Loucy (cell line): ENCODE measurements at regions not wholly inside any gene's neighbourhood (a gene's known extent, or its start where the extent isn't known, plus 50 kb on each side); places are given as distances from the start of the nearest gene placed in this dataset.

Experiments
- H2AFZ ChIP-seq: fragments of 200-600 bp; sonication (generic); 2 replicates; pipeline ENCODE4 v1.6.0; 2016; ENCODE audit warnings: antibody characterized with exemption, mild to moderate bottlenecking, low read length, moderate library complexity
- H3F3A ChIP-seq: fragments of 200-600 bp; 2 replicates; pipeline ENCODE4 v1.6.0; 2016; ENCODE audit warnings: antibody characterized with exemption, low read depth, mild to moderate bottlenecking
- H3K27me3 ChIP-seq: fragments of 200-600 bp; sonication (generic); 2 replicates; pipeline ENCODE4 v1.6.1; 2014; ENCODE audit warnings: low read length, mild to moderate bottlenecking; ENCODE audit not compliant: insufficient read depth, poor library complexity, severe bottlenecking
- H3K36me3 ChIP-seq: fragments of 200-600 bp; sonication (generic); 2 replicates; pipeline ENCODE4 v1.6.1; 2016; ENCODE audit warnings: low read length; ENCODE audit not compliant: insufficient read depth
- H3K4me1 ChIP-seq: fragments of 200-600 bp; sonication (generic); 2 replicates; pipeline ENCODE4 v1.5.1; 2014; ENCODE audit warnings: low read length, mild to moderate bottlenecking; ENCODE audit not compliant: insufficient read depth, poor library complexity, severe bottlenecking
- H3K4me2 ChIP-seq: fragments of 200-600 bp; sonication (generic); 2 replicates; pipeline ENCODE4 v1.6.0; 2014; ENCODE audit warnings: antibody characterized with exemption, low read length, low read depth, mild to moderate bottlenecking; ENCODE audit not compliant: poor library complexity, severe bottlenecking
- H3K4me3 ChIP-seq: fragments of 200-600 bp; sonication (generic); 2 replicates; pipeline ENCODE4 v1.5.1; 2014; ENCODE audit warnings: low read length, mild to moderate bottlenecking, mixed read lengths; ENCODE audit not compliant: poor library complexity, severe bottlenecking
- H3K79me2 ChIP-seq: fragments of 200-600 bp; sonication (generic); 2 replicates; pipeline ENCODE4 v1.6.1; 2014; ENCODE audit warnings: low read length; ENCODE audit not compliant: insufficient read depth
- H3K9ac ChIP-seq: fragments of 200-600 bp; sonication (generic); 2 replicates; pipeline ENCODE4 v1.6.0; 2014; ENCODE audit warnings: mild to moderate bottlenecking, low read depth, low read length, moderate library complexity; ENCODE audit not compliant: poor library complexity, severe bottlenecking
- H3K9me2 ChIP-seq: fragments of 200-600 bp; sonication (generic); replicated peaks from 2 replicates; pipeline ENCODE4 v1.6.1; 2016; ENCODE audit warnings: low read depth, low read length, mixed read lengths
- H3K9me3 ChIP-seq: fragments of 200-600 bp; sonication (generic); 2 replicates; pipeline ENCODE4 v1.6.1; 2014; ENCODE audit warnings: mild to moderate bottlenecking, antibody characterized with exemption, low read length, low read depth; ENCODE audit not compliant: insufficient read depth
- H4K20me1 ChIP-seq: fragments of 200-600 bp; sonication (generic); 2 replicates; pipeline ENCODE4 v1.6.0; 2014; ENCODE audit warnings: antibody characterized with exemption, low read length, mild to moderate bottlenecking; ENCODE audit not compliant: insufficient read depth, poor library complexity, severe bottlenecking
- EZH2phosphoT487 ChIP-seq: fragments of 200-600 bp; IDR thresholded peaks from 2 replicates; pipeline ENCODE4 v1.6.1; 2018; ENCODE audit warnings: antibody characterized with exemption, mild to moderate bottlenecking, moderate library complexity, borderline replicate concordance
- TF ChIP-seq, protein P1 (sequence below): fragments of 200-600 bp; sonication (generic); conservative IDR thresholded peaks from 2 replicates; pipeline ENCODE4 v1.5.1; 2014; ENCODE audit warnings: mild to moderate bottlenecking, antibody characterized with exemption, low read length

GRCh38 chr22:34904486-34904885 is 161.5 kb upstream of the ISX start:
- no peaks in the 10 kb centered on the region for H3K27me3 ChIP-seq
- H3F3A ChIP-seq = no peaks in the 10 kb centered on the region
- no peaks in the 10 kb centered on the region for H3K79me2 ChIP-seq
- TF ChIP-seq EZH2phosphoT487 = no peak
- H3K9me2 ChIP-seq = no peaks in the 10 kb centered on the region
- H3K36me3 ChIP-seq = no peaks in the 10 kb centered on the region
- H3K4me3 ChIP-seq = no peak overlapping the region
- H3K4me2 ChIP-seq = no peak overlapping the region
- H4K20me1 ChIP-seq = no peaks in the 10 kb centered on the region
- no peaks in the 10 kb centered on the region for H3K9me3 ChIP-seq
- H3K4me1 ChIP-seq = no peaks in the 10 kb centered on the region
- no peak overlapping the region for H2AFZ ChIP-seq
- H3K9ac ChIP-seq = no peak overlapping the region

GRCh38 chr22:34913826-34914225 is 152.1 kb upstream of the ISX start:
- no peaks in the 10 kb centered on the region for H4K20me1 ChIP-seq
- no peaks in the 10 kb centered on the region for H3K9me2 ChIP-seq
- H3K9ac ChIP-seq = no peak overlapping the region
- no peaks in the 10 kb centered on the region for H3K79me2 ChIP-seq
- no peaks in the 10 kb centered on the region for H3K4me1 ChIP-seq
- no peaks in the 10 kb centered on the region for H3F3A ChIP-seq
- no peaks in the 10 kb centered on the region; the same call in 1 of the 2 replicates for H3K9me3 ChIP-seq
- no peak overlapping the region for H2AFZ ChIP-seq
- H3K4me3 ChIP-seq = no peak overlapping the region
- no peak overlapping the region for H3K4me2 ChIP-seq
- TF ChIP-seq, protein P1, sequence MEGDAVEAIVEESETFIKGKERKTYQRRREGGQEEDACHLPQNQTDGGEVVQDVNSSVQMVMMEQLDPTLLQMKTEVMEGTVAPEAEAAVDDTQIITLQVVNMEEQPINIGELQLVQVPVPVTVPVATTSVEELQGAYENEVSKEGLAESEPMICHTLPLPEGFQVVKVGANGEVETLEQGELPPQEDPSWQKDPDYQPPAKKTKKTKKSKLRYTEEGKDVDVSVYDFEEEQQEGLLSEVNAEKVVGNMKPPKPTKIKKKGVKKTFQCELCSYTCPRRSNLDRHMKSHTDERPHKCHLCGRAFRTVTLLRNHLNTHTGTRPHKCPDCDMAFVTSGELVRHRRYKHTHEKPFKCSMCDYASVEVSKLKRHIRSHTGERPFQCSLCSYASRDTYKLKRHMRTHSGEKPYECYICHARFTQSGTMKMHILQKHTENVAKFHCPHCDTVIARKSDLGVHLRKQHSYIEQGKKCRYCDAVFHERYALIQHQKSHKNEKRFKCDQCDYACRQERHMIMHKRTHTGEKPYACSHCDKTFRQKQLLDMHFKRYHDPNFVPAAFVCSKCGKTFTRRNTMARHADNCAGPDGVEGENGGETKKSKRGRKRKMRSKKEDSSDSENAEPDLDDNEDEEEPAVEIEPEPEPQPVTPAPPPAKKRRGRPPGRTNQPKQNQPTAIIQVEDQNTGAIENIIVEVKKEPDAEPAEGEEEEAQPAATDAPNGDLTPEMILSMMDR = no peak
- TF ChIP-seq EZH2phosphoT487 = no peak
- H3K27me3 ChIP-seq = no peaks in the 10 kb centered on the region
- H3K36me3 ChIP-seq = no peaks in the 10 kb centered on the region

GRCh38 chr22:34914846-34915245 is 151.1 kb upstream of the ISX start:
- Histone ChIP-seq H3K4me3 (no peak overlapping the region), H2AFZ (no peak overlapping the region), H3K79me2 (no peaks in the 10 kb centered on the region), H4K20me1 (no peaks in the 10 kb centered on the region), H3K4me1 (no peaks in the 10 kb centered on the region), H3K9me3 (no peaks in the 10 kb centered on the region; the same call in 1 of the 2 replicates), H3F3A (no peaks in the 10 kb centered on the region), H3K27me3 (no peaks in the 10 kb centered on the region), H3K36me3 (no peaks in the 10 kb centered on the region), H3K9me2 (no peaks in the 10 kb centered on the region), H3K4me2 (no peak overlapping the region), H3K9ac (no peak overlapping the region)
- no peak for TF ChIP-seq EZH2phosphoT487
- TF ChIP-seq, protein P1 = no peak

DNA sequence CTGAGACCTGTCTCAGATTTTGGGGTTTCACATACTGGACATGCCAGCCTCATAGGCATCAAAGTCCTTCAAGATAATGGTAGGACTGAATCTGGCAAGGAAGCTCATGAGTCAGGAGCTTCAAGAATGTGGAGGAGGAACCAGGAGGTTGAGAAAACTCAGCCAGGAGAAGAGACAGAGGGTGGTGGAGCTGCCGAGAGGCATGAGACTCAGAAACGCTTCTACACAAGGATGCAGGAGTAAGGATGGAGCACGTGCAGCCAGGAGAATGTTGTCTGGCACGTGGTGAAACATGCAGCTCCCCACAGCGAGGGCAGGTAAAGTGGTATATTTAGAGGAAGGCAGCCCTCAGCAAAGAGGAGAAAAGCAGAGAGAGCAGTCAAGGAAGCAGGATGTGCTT is 148.7 kb upstream of the ISX start:
- Histone ChIP-seq H3K4me1 (no peaks in the 10 kb centered on the region), H3K79me2 (no peaks in the 10 kb centered on the region)

More for the DNA sequence above, 148.7 kb upstream of the ISX start:
- H3K9me3 ChIP-seq = no peaks in the 10 kb centered on the region; the same call in 1 of the 2 replicates
- H3K4me2 ChIP-seq = no peak overlapping the region
- no peaks in the 10 kb centered on the region for H3K27me3 ChIP-seq
- no peak overlapping the region for H2AFZ ChIP-seq
- H4K20me1 ChIP-seq = no peaks in the 10 kb centered on the region
- H3K9ac ChIP-seq = no peak overlapping the region
- TF ChIP-seq, protein P1 = no peak
- TF ChIP-seq EZH2phosphoT487 = no peak
- H3K4me3 ChIP-seq = no peak overlapping the region
- no peaks in the 10 kb centered on the region for H3K9me2 ChIP-seq
- no peaks in the 10 kb centered on the region for H3K36me3 ChIP-seq
- no peaks in the 10 kb centered on the region for H3F3A ChIP-seq
